LNCaP clone FGC (cell line): ENCODE measurements at regions not wholly inside any gene's neighbourhood (a gene's known extent, or its start where the extent isn't known, plus 50 kb on each side); places are given as distances from the start of the nearest gene placed in this dataset.

Source experiments
- DNase-seq: peaks from one replicate; pipeline ENCODE4 v3.0.0-alpha.2; 2011; ENCODE audit warnings: low read depth
- H3K4me3 ChIP-seq: 2 replicates; pipeline ENCODE4 v1.5.1; 2011; ENCODE audit warnings: mild to moderate bottlenecking, low read depth, low read length, control low read depth
- CTCF ChIP-seq: IDR thresholded peaks from 2 replicates; pipeline ENCODE4 v1.5.1; 2012; ENCODE audit warnings: mild to moderate bottlenecking; ENCODE audit not compliant: control insufficient read depth, insufficient read depth; ENCODE audit errors: extremely low read depth

- TF ChIP-seq CTCF: no peak
- H3K4me3 ChIP-seq: no peak overlapping the region
- DNase-seq: no peak
These were observed 307.2 kb downstream of the SOX4 start for GRCh38 chr6:21900730-21901129.

- TF ChIP-seq CTCF: no peak
- DNase-seq: no peak
- H3K4me3 ChIP-seq: no peak overlapping the region
These were observed 309.1 kb downstream of the SOX4 start for GRCh38 chr6:21902628-21903169.

- no peak for TF ChIP-seq CTCF
- H3K4me3 ChIP-seq: no peak overlapping the region
- no peak for DNase-seq
These were observed 312.0 kb downstream of the SOX4 start for GRCh38 chr6:21905531-21905930.

- TF ChIP-seq CTCF: no peak
- no peak overlapping the region for H3K4me3 ChIP-seq
- no peak for DNase-seq
These were observed 313.3 kb downstream of the SOX4 start for GRCh38 chr6:21906826-21907225.

- no peak overlapping the region for H3K4me3 ChIP-seq
- no peak for DNase-seq
- TF ChIP-seq CTCF: no peak
These were observed 313.7 kb downstream of the SOX4 start for GRCh38 chr6:21907291-21907690.

- no peak overlapping the region for H3K4me3 ChIP-seq
- no peak for TF ChIP-seq CTCF
- DNase-seq: no peak
These were observed 314.8 kb downstream of the SOX4 start for GRCh38 chr6:21908161-21908848.

- TF ChIP-seq CTCF: no peak
- no peak overlapping the region for H3K4me3 ChIP-seq
- no peak for DNase-seq
These were observed 315.8 kb downstream of the SOX4 start for GRCh38 chr6:21909321-21909720.
